HG03108 (cell line): ENCODE measurements at regions not wholly inside any gene's neighbourhood (a gene's known extent, or its start where the extent isn't known, plus 50 kb on each side); places are given as distances from the start of the nearest gene placed in this dataset.

Source experiments
- ATAC-seq: cut with Tn5 transposase; IDR thresholded peaks from one replicate; pipeline ENCODE4 v1.9.1; 2021; ENCODE audit warnings: moderate library complexity; ENCODE audit not compliant: unreplicated experiment

DNA sequence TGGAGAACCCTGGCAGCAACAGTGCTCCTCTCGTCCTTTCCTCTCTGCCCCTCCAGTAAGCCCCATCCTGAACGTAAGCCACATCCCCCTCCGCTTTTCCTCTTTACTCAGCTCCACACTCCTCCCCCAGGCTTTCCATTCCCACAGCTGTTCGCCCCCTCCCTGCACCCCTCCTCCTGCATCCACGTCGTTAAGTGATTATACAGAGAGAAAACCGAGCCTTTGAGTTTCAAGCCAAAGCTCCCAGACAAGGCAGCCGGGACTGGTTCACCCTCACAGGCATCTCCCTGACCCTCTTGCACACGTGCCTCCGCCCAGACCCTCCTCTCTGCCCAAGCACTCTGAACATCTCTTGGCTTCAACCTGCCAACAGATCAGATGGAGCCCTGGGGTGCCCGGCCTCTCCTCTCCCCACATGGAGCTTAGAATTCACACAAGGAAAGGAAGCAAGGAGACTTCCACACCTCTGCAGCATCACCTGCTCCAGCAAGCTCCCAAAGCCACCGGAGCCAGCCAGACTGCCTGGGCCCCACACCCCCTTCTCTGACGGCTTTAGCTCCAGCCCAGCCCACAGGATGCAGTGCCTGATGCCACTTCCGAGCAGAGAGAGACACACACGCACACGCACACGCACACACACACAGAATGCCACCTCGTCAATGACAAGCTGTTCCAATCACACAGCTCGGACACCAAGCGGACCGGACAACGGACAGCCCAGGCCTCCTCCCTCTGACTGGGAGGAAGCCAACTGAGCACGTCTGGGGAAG is 99.9 kb upstream of the CCL2 start:
- ATAC-seq, result no peak

DNA sequence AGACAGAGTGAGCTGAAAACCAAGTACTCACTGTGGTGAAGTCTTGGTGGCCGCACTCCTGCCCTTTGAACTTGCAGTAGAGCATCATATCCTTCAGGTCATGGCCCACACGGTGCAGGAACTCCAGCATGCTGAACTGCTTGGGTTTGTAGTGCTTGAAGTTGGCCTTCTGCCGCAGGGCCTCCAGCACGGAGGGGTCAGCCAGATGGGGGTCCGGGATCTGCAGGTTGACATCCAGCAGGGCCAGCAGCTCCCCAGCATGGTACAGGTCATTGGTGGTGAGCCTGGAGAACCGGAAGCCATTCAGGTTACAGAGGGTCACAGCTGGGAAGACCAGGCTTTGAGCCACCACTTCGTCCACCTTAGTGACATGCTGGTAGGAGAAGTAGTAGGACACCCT is 99.1 kb upstream of the CCL2 start:
- no peak for ATAC-seq

DNA sequence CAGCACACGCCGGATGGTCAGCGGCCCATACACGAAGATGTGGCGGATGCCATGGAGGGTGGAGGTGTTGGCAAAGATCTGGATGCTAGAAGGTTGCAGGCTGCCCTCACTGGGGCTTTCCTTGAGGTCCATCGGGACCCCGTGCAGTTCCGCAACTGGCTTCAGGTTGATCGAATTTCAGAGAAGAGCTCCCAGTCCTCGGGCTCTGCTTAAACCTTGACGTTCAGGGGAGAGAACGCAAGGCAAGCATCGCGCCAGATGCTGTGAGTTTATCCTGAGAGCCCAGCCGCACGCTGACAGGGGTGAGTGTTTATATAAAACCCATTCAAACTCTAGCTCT is 98.7 kb upstream of the CCL2 start:
- ATAC-seq, result no peak

DNA sequence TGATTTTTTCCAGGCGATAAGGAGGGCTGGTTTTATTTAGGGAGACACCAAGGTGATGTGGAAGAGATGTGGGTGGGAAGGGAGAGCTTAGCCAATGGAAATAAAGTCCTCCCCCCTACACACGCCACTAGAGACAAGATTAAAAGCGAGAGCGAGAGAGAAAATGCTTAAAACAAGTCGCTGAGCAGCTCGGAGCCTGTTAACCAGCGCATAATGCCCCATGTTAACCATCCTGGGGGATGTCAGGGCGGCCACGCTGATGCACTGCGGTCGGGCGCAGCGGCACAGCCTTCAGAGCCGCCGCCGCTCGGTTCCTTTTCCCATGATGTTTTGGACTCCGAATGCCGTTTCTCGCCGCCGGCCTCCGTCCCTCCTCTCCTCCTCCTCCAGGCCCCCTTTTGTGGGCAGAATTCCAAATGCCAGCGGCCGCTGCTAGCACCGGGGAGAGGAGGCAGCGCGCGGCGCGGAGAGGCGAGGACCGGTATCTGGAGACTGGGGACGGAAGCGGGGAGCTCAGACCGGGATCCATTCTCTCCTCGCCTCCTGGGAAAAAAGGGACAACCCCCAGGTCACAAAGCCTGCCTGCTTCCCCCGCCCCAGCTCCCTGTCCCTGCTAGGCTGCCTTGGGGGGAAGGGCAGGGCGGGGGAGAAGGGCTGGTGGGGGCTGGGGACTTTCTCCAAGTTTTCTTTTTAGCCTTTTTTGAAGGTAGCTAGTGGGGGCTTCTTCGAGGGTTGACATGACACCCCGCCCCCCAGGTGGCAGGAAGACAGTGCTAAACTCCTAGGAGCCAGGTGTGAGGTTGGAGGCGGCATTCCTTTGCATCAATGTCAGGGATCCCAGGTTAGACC is 98.1 kb upstream of the CCL2 start:
- ATAC-seq, result no peak

DNA sequence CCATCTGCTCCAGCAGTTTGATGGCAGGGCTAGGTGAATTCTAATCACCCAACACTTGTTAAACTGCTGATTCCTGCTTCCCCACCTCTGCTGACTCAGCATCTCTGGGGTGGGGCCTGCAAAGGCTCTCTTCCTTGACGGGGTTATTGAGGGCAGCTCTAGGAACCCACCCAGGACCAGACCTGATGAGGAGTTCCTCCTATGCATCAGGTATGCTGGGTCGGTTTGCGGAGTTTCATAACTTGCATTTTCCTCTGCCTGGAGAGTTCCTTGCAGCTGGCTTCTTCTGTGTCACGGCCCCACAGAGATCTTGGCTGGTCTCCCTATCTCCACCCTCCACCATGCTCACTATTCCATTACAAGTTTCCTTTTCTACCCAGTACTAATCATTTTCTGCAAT is 93.4 kb upstream of the CCL2 start:
- ATAC-seq, result no peak

DNA sequence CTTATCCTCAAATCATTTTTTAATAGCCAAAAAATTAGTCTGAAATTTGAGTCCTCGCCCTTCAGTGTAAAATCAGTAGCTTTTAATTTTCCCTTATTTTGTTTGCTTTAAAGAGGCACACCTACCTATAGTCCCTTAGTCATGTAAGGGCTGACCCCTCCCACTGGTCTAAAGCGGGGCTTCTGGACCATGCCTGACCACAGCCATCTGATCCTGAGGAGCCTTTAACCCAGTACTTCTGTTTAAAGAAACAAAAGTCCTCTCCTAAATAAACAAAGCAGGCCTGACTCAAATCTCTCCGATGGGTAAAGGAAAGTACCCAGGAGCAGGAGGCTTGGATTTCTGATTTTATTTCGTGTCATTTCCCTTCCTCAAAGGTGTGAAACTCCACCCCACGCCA is 92.0 kb upstream of the CCL2 start:
- no peak for ATAC-seq

DNA sequence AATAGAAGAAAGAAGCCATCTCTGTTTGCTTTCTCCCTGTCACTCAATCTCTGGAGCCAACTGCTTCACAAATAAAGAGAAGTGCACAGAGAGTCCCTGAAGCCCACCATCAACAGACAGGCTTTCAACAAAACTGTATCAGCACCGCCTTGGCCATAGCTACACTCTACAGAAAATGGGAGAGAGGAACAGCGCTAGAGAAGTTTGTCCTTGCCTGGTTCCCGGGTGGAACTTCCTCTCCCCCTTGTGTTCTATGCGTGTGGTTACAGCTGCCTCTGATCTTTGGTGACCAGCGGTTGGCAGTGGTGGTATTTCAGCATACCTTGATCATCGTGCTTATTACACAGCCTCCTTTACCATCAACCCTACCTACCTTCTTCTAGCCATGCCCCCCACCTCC is 91.4 kb upstream of the CCL2 start:
- no peak for ATAC-seq

DNA sequence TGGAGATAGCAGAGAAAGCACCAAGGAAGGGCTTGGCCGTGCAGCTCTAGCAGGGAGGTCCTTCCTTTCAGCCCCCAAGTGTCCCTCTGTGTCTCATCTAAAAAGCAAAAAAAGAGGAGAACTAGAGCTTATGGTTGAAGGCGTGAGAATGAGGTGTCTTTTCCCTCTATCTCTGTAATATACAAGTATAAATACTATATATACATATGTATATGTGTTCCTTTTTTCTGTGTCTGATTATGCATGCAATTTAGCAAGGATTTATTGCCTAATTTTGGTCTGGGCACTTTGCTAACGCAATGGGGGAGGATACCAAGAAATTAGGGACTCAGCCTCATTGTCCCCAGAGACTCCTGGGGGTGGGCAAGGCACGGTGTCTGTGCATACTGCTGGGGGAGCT is 90.2 kb upstream of the CCL2 start:
- ATAC-seq, result no peak

DNA sequence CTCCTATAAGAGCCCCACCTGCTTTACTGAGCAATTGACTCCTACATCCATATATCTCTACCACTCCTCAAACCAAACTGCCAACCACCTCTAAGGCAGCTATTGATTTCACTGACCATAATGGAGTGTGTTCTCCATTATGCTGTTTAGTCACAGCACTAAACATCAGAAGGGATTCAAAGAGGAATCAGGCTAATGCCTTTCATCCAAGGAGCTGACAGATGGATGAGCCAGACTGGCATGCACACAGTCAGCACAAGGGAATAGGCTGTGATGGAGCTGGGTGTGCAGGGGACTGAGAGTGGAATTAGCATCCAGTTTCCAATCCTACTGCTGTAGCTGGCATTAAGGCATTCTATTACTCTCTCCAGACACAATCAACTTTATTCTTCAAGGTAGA is 88.7 kb upstream of the CCL2 start:
- ATAC-seq, result no peak

DNA sequence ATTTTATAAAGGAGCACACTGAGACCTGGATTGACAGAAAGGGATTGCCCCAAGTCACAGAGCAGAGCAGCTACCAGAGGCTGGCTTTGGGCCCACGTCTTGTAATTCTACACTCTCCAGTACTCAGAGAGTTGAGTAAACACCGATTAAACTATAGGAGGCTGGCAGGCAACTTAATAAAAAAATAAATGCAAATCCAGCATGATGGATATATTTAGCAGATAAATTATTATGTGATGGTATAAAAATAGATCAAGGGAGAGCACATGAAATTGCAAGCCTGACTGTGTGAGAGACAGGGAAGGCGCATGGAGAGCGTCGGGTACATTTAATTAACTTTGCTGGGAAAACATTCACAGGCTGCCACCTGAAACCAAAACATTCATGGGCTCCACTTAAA is 87.7 kb upstream of the CCL2 start:
- ATAC-seq, result no peak

DNA sequence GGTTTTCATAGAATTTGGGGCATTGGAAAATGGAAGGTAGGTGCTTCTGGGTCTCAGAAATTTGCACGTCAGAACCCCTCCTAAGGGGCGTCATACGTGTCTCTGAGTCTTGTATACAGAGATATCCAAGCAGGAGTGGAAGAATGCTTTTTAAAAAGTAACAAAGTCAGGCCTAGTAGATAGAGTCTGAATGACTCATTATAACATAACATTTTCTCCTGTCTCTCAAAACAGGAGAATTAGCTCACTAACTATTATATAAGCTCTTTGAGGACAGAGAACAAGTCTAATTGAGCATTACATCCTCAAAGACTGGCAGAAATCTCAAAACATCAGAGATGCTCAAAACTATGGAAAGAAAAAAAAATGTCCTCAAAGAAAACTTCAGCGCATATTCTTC is 86.1 kb upstream of the CCL2 start:
- ATAC-seq, result no peak

DNA sequence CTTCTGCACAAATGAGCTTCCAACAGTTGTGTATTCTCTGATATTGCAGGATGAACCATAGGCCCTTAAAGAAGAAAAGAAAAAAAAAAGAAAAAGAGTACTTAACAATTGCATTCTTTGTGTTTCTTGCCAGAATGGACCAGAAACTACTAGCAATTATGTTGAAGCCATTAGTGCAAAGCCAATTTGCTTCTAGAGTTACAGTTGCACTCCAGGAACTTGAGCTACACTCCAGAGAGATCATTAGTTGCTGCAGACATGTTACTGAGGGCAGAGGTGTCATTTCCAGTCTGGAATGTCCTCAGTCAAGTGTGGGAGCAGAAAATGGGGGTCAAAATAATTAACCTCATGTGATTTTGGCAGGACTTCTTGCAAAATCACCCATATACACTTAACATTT is 85.6 kb upstream of the CCL2 start:
- ATAC-seq, result no peak

DNA sequence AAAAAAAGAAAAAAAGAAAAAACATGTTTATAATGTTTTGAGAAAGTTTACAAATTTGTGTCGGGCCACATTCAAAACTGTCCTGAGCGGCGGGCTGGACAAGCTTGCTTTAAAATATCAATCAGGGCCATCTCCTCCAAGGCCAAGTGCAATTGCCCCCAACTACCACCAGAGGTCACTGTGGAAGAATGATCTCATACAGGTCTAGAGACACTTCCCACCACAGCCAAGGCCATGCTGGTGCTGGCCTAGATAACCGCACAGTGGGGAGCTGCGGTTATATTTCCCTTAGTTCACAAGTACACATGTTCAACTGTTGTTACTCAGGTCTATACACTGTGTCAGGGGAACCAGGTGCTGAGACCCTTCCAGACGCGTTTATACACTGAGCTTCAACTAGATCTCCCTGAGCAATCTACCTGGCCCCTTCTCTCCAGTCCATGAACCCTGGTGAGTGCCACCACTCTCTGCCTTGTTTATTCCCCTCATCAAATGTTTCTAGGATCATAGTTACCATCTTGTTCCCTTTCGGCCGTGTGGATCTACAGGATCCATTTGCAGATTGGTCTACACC is 83.8 kb upstream of the CCL2 start:
- ATAC-seq, result no peak

DNA sequence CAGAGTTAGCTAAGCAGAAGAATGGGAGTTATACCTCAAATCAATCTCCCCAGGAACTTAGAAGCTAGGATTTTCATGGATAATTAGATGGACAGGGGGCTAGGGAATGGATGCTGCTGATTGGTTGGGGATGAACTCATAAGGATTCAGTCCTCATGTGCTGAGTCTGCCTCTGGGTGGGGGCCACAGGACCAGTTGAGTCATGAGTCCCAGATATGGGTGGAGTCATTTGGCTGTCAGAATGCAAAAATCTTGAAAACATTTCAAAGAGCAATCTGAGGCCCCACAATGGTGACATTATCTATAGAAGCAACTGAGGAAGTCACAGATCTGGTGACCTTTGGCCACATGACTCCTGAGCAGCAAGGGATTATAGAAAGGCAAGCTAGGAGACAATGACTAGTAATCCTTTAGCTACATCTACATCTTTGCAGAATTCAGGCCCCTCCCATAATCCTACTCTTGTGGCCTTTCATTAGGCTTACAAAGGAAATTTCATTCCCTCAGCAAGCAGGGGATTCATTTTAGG is 82.6 kb upstream of the CCL2 start:
- no peak for ATAC-seq

DNA sequence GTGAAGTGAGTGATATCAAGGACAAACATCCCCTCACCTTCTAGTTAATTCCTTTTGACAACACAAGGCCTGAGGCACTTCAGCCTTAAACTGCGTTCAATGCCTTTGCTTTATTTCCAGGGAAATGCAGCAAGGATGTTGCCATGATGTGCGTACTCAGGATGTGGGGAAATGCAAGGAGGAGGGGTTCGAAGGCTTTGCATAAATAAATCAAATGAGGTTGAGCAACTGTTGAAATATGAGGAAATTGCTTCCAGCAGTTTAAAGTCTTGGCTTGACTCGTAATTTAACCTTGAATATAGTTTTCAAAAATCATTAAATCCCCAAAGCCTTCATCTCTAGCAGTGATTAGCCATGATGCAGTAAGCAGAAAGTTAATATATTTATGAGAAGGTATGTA is 81.8 kb upstream of the CCL2 start:
- ATAC-seq, result no peak

DNA sequence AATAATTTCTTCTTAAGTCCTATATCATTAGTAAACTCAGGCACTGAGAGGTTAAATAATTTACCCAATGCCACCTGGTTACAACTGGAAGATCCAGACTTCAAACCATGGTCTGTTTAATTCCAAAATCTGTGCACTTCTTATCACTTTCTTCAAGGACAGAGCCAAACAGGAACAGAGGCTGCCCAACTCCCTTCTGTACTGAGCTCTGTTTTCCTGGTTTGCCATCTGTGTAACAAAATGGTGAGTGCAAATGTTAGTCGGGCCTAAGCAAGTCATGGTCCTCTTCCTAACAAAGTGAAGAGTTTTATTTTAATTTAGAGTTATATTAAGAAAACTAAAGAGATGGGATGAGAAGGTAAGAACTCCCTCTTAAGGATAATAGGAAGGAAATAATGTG is 80.6 kb upstream of the CCL2 start:
- no peak for ATAC-seq

DNA sequence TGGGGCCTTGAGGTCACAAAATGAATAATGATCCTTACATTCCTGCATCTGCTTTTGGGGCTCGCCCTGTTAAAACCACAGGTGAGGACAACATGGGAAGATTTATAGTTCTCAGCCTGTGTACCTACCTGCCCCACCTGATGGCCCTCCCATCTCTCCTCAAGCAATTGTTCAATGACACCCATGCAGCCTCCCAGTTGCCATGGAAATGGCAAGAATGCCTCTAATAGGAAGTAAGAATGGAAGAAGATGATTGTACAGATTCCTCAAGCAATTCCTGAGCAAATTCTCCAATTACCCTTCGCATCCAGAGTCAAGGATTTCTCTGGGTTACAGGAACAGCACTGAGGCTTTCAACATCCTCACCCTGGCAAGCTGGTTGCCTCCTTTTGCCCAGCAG is 78.6 kb upstream of the CCL2 start:
- ATAC-seq, result no peak

DNA sequence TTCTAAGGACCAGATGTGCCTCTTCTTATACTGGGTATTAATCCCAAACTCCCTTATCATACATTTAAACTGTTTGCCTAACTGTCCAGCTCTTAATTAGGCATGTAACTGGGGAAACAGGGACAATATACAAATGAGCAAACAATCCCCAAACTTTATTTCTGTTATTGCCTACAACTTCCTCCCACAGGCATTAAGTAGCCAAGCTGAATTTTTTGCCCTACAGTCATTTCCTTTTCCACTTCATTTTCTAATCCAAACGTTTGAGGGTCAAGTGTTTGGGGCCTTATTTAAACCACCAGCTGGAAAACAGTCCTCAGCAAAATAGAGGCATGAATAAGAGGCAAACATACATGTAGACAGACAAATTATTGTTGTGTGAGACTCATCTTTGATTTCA is 77.4 kb upstream of the CCL2 start:
- no peak for ATAC-seq

DNA sequence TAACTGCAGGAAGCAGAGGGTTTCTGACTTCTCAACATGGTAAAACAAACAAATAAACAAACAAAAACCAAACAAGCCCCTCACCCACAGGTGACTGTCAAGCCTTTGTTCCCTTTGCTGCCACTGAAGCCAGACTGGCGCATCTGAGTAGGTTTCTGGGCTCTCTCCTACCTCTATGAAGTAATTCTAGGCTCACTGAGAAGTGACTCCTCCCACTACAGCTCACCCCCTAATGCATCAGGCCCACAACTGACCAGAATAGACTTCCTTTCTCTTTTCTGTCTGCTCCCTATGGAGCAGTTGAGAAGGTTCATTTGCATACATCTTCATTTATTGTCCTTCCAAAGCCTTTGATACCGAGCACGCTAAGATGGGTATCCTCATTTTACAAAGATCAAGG is 77.0 kb upstream of the CCL2 start:
- ATAC-seq, result no peak

DNA sequence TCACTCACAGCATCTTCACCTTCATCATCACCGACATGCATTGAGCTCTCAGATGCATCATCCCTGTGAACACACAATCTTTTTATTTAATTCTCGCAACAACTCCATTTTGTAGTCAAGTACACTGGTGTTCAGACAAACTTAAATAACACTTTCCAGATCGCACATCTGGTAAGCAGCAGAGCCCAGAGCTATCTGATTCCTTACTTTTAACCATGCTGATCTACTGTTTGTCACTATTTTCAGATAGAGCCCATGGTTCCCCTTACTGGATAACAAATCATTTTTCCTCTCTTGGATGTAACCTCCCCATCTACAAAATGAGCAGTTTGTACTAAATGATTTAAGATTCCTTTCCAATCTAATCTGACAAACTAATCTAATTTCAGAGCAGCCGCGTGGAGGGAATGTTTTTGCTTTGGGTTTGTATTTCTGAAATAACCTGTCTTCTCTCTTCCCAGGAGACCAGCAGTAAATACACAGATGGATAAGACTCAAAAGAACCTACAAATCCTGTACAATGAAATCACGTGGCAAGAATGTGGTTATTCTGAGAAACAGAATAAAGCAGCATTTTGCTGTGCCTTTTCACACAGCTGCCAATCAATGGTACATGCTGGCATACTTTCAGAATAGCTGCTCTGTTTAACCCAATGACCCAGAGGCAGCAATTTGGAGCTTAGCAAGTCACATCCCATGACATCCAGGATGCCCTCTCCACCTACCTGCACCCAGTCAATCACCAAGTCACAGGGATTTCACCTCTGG is 72.9 kb upstream of the CCL2 start:
- no peak for ATAC-seq

DNA sequence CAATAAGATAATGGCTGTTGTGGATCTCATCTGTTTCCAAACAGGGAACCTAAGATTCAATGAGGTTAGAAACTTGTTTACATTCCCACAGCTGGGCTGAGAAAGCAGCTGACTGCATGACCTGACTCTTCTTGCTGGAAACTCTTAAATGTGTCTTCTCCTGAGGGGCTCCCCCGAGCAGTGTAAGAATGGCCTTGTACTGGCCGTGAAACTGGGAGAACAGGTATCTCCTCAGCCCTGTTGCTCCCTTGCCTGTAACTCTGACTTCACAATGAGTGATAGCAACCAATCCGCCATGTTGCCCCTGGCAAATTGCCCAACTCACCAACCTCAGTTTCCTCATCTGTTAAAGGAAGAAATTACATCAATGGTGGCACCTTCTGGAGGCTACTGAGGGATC is 59.1 kb upstream of the CCL2 start:
- no peak for ATAC-seq
